Calu3 (cell line): ENCODE measurements at regions not wholly inside any gene's neighbourhood (a gene's known extent, or its start where the extent isn't known, plus 50 kb on each side); places are given as distances from the start of the nearest gene placed in this dataset.

Experiments used
- BruUV-seq: library from RNA; stranded (reverse); fragments of 400-500 nt; replicated peaks from 2 replicates; lab custom pipeline; 2021; lab: Mats Ljungman, UMichigan
- CTCF ChIA-PET: fragments of 300-600 bp; sonication (Branson Sonifier 250); formaldehyde crosslinking; loops from one replicate; lab custom pipeline; 2022; ENCODE audit warnings: antibody characterized with exemption; lab: Charles Lee
- DNase-seq: peaks from one replicate; pipeline ENCODE4 v3.0.0; 2022
- H3K27ac Mint-ChIP-seq: one replicate; pipeline ENCODE4 v1.8.0; 2022; ENCODE audit warnings: mixed read lengths; ENCODE audit not compliant: unreplicated experiment
- H3K27me3 Mint-ChIP-seq: one replicate; pipeline ENCODE4 v1.8.0; 2022; ENCODE audit warnings: mixed read lengths; ENCODE audit not compliant: unreplicated experiment
- H3K36me3 Mint-ChIP-seq: one replicate; pipeline ENCODE4 v1.8.0; 2022; ENCODE audit warnings: mild to moderate bottlenecking, moderate library complexity, mixed read lengths; ENCODE audit not compliant: insufficient read depth, unreplicated experiment
- H3K4me1 Mint-ChIP-seq: one replicate; pipeline ENCODE4 v1.8.0; 2022; ENCODE audit warnings: mild to moderate bottlenecking, low read depth, mixed read lengths; ENCODE audit not compliant: unreplicated experiment
- H3K4me3 Mint-ChIP-seq: one replicate; pipeline ENCODE4 v1.8.0; 2022; ENCODE audit warnings: mild to moderate bottlenecking, low read depth, moderate library complexity, mixed read lengths; ENCODE audit not compliant: unreplicated experiment
- H3K9me3 Mint-ChIP-seq: one replicate; pipeline ENCODE4 v1.8.0; 2022; ENCODE audit warnings: low read depth, mixed read lengths; ENCODE audit not compliant: unreplicated experiment
- intact Hi-C: fragments of 100-400 bp; cut with micrococcal nuclease; formaldehyde crosslinking; loops from one replicate; pipeline ENCODE4 v1.10.0; 2022; ENCODE audit not compliant: unreplicated experiment
- TF ChIP-seq, protein P1 (sequence below): fragments of 200-600 bp; IDR thresholded peaks from one replicate; pipeline ENCODE4 v1.8.0; 2022; ENCODE audit warnings: antibody characterized with exemption; ENCODE audit not compliant: unreplicated experiment

DNA sequence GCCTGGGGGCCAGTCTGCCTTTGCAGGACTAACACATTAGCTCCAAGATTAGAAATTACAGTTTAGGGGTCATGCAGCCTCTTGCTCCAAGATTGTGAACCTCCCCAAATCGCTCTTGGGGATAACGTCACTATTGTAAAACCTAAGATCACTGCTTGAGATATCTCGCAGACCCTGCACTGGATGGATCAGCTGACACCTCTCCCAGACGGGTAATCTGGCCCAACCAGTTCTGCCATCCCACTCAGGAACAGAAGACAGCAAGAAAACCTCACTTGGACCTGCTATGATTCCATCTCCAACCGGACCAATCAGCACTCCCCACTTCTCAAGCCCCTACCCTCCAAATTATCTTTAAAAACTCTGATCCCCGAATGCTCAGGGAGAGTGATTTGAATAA is 431.2 kb downstream of the GPM6A start:
- Mint-ChIP-seq H3K4me3 (no peak overlapping the region), H3K27ac (no peak overlapping the region), H3K4me1 (peaks cover 10% of the 10 kb centered on the region), H3K36me3 (peaks cover 6% of the 10 kb centered on the region), H3K9me3 (no peaks in the 10 kb centered on the region), H3K27me3 (no peaks in the 10 kb centered on the region)
- peak; percentile 19 for DNase-seq
- CTCF ChIA-PET = no interaction called here
- BruUV-seq = no TSS peak
- TF ChIP-seq, protein P1, sequence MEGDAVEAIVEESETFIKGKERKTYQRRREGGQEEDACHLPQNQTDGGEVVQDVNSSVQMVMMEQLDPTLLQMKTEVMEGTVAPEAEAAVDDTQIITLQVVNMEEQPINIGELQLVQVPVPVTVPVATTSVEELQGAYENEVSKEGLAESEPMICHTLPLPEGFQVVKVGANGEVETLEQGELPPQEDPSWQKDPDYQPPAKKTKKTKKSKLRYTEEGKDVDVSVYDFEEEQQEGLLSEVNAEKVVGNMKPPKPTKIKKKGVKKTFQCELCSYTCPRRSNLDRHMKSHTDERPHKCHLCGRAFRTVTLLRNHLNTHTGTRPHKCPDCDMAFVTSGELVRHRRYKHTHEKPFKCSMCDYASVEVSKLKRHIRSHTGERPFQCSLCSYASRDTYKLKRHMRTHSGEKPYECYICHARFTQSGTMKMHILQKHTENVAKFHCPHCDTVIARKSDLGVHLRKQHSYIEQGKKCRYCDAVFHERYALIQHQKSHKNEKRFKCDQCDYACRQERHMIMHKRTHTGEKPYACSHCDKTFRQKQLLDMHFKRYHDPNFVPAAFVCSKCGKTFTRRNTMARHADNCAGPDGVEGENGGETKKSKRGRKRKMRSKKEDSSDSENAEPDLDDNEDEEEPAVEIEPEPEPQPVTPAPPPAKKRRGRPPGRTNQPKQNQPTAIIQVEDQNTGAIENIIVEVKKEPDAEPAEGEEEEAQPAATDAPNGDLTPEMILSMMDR = no peak
- intact Hi-C loops = no loop called here

DNA sequence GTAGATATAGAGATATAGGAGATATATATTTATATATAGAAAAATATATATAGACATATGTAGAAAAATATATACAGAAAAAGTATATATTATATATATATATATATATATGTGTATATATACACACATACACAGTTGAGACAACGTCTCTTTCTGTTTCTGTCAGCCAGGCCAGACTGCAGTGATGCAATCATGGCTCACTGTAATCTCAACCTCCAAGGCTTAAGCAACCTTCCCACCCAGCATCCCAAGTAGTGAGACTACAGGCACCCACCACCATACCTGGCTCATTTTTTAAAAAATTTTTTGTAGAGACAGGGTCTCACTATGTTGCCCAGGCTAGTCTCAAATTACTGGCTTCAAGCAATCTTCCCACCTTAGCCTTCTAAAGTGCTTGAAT is 426.3 kb downstream of the GPM6A start:
- BruUV-seq = no TSS peak
- Mint-ChIP-seq H3K36me3 (peaks cover 6% of the 10 kb centered on the region), H3K27me3 (no peaks in the 10 kb centered on the region)

DNA sequence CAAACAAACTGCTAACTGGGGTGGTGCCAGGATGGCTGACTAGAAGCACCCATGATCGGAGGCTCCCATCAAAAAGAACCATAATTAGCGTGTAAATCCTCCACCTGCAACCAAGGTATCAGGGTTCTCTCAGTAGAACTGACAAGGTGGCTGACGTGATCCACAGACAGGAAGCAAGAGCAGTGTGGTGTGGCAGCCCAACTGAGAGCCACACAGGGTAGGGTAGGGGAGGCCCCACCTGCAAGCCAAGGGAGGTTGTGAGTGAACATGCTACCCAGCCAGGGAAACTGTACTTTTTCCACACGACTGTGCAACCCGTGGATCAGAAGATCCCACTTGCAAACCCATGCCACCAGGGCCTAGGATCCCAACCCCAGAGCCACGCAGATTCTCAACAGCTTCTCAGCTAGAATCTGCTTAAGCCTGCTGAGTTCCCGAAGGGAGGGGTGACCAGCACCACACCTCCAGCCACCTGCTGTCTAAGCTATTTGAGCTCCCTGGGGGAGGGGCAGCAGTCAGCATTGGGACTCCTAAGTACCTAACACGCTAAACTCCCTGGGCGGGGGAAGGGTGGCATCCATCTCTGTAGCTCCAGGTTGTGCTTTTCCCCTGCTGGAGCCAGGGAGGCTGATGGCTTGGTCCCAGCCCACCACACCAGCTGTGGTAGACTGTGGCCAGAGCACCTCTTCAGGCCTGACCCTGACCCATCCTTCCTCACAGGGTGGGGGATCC is 425.1 kb downstream of the GPM6A start:
- Mint-ChIP-seq H3K27me3 (no peaks in the 10 kb centered on the region), H3K9me3 (peaks cover 3% of the 10 kb centered on the region)

More for the DNA sequence above, 426.3 kb downstream of the GPM6A start:
- intact Hi-C loops = no loop called here
- no peak overlapping the region for H3K27ac Mint-ChIP-seq
- peaks cover 3% of the 10 kb centered on the region for H3K9me3 Mint-ChIP-seq
- CTCF ChIA-PET = no interaction called here
- TF ChIP-seq, protein P1 = no peak
- H3K4me1 Mint-ChIP-seq = peaks cover 27% of the 10 kb centered on the region
- H3K4me3 Mint-ChIP-seq = no peak overlapping the region
- DNase-seq = no peak

DNA sequence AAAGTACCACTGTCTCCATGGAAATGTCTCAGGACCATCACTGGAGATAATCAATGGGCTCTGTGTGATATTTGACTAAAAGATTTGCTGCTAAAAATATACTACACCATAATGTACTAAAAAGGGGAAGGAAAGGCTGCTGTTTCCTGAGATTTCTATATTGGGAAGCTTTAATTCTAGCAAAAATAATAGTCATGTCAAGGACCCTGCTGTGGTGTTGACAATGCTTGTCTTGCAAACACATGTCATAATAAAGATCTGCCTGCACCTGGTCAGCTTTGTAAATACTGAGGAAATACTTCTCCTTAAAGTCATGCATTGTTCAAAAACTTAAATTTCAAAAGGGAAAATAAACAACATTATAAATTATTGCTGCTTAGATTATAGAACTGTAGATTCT is 417.9 kb downstream of the GPM6A start:
- no peaks in the 10 kb centered on the region for H3K27me3 Mint-ChIP-seq
- peaks cover 6% of the 10 kb centered on the region for H3K4me1 Mint-ChIP-seq
- CTCF ChIA-PET = no interaction called here
- no peaks in the 10 kb centered on the region for H3K36me3 Mint-ChIP-seq
- H3K27ac Mint-ChIP-seq = no peak overlapping the region
- intact Hi-C loops = no loop called here
- TF ChIP-seq, protein P1 = no peak
- BruUV-seq = no TSS peak
- H3K9me3 Mint-ChIP-seq = peaks cover 3% of the 10 kb centered on the region
- DNase-seq = no peak
- no peak overlapping the region for H3K4me3 Mint-ChIP-seq

More for the DNA sequence above, 425.1 kb downstream of the GPM6A start:
- CTCF ChIA-PET = no interaction called here
- no peak overlapping the region for H3K27ac Mint-ChIP-seq
- BruUV-seq = no TSS peak
- intact Hi-C loops = no loop called here
- no peaks in the 10 kb centered on the region for H3K36me3 Mint-ChIP-seq
- TF ChIP-seq, protein P1 = no peak
- no peak for DNase-seq
- no peak overlapping the region for H3K4me3 Mint-ChIP-seq
- peaks cover 19% of the 10 kb centered on the region for H3K4me1 Mint-ChIP-seq
